CD14-positive monocyte (primary cell): ENCODE measurements at regions not wholly inside any gene's neighbourhood (a gene's known extent, or its start where the extent isn't known, plus 50 kb on each side); places are given as distances from the start of the nearest gene placed in this dataset.

Source experiments
- DNase-seq, 3 donors: peaks; one replicate each; pipeline ENCODE4 v3.0.0-alpha.2; 2011 to 2022
- H2AFZ ChIP-seq: 2 replicates; pipeline ENCODE4 v1.6.0; 2012; ENCODE audit warnings: mild to moderate bottlenecking, low read depth, low read length, inconsistent platforms; ENCODE audit not compliant: insufficient read depth, poor library complexity, severe bottlenecking
- H3K27ac ChIP-seq, 2 donors: 1 replicate in 1 of 2; 2 replicates in 1 of 2; pipeline ENCODE4 v1.5.1; 2012 to 2013; ENCODE audit warnings: low read length in 2 of 2, control low read depth in 1 of 2, inconsistent platforms in 1 of 2, low read depth in 1 of 2, mild to moderate bottlenecking in 1 of 2
- H3K27me3 ChIP-seq, 2 donors: one replicate each; pipeline versions ENCODE4 v1.6.0 to v1.6.1; 2011 to 2013; ENCODE audit warnings: low read length in 2 of 2; ENCODE audit not compliant: control insufficient read depth in 2 of 2, insufficient read depth in 2 of 2
- H3K36me3 ChIP-seq, 2 donors: replicated peaks in 1 of 2; 1 replicate in 1 of 2; 2 replicates in 1 of 2; pipeline versions ENCODE4 v1.5.1 to v1.6.1; 2012 to 2013; ENCODE audit warnings: low read length in 2 of 2, control low read depth in 1 of 2, inconsistent platforms in 1 of 2, mild to moderate bottlenecking in 1 of 2; ENCODE audit not compliant: insufficient read depth in 2 of 2, control insufficient read depth in 1 of 2
- H3K4me1 ChIP-seq, 2 donors: 1 replicate in 1 of 2; 2 replicates in 1 of 2; pipeline versions ENCODE4 v1.5.1 to v1.6.1; 2012 to 2013; ENCODE audit warnings: low read length in 2 of 2, control low read depth in 1 of 2, inconsistent platforms in 1 of 2, mild to moderate bottlenecking in 1 of 2, moderate library complexity in 1 of 2; ENCODE audit not compliant: insufficient read depth in 2 of 2, control insufficient read depth in 1 of 2
- H3K4me2 ChIP-seq: replicated peaks from 2 replicates; pipeline ENCODE3; 2012; ENCODE audit warnings: low read length, moderate library complexity, mild to moderate bottlenecking; ENCODE audit not compliant: poor library complexity, severe bottlenecking; ENCODE audit errors: extremely low read depth
- H3K4me3 ChIP-seq, 3 experiments: fragments of 200-600 bp in 1 of 3; sonication (generic) in 1 of 3; replicated peaks in 1 of 3; 1 replicate in 2 of 3; 2 replicates in 1 of 3; pipeline ENCODE4 v1.5.1; 2011 to 2013; ENCODE audit warnings: low read length in 3 of 3, mild to moderate bottlenecking in 3 of 3, control low read depth in 2 of 3, low read depth in 2 of 3, inconsistent platforms in 1 of 3, moderate library complexity in 1 of 3
- H3K79me2 ChIP-seq: 2 replicates; pipeline ENCODE4 v1.6.0; 2012; ENCODE audit warnings: mild to moderate bottlenecking, control low read depth, inconsistent platforms, low read length, moderate library complexity; ENCODE audit not compliant: insufficient read depth
- H3K9ac ChIP-seq: 2 replicates; pipeline ENCODE4 v1.6.0; 2017; ENCODE audit warnings: low read length, mild to moderate bottlenecking; ENCODE audit not compliant: insufficient read depth, poor library complexity, severe bottlenecking
- H3K9me3 ChIP-seq, 2 donors: replicated peaks in 1 of 2; 1 replicate in 1 of 2; 2 replicates in 1 of 2; pipeline versions ENCODE4 v1.5.1 to v1.6.1; 2012 to 2013; ENCODE audit warnings: low read length in 2 of 2, control low read depth in 1 of 2; ENCODE audit not compliant: control insufficient read depth in 1 of 2, insufficient read depth in 1 of 2
- H4K20me1 ChIP-seq: 2 replicates; pipeline ENCODE4 v1.6.0; 2012; ENCODE audit warnings: mild to moderate bottlenecking, low read length, control low read depth, moderate library complexity; ENCODE audit not compliant: insufficient read depth
- H3K27ac Mint-ChIP-seq, 7 donors: one replicate each; pipeline ENCODE4 v1.8.0; 2020; ENCODE audit warnings: mild to moderate bottlenecking in 7 of 7, mixed read lengths in 7 of 7, moderate library complexity in 6 of 7, inconsistent platforms in 2 of 7
- H3K27me3 Mint-ChIP-seq, 3 donors: one replicate each; pipeline ENCODE4 v1.8.0; 2021 to 2022; ENCODE audit warnings: low read depth in 3 of 3, mild to moderate bottlenecking in 3 of 3, mixed read lengths in 3 of 3, moderate library complexity in 3 of 3, inconsistent platforms in 1 of 3
- H3K36me3 Mint-ChIP-seq, 2 donors: one replicate each; pipeline ENCODE4 v1.8.0; 2020; ENCODE audit warnings: mixed read lengths in 2 of 2, inconsistent platforms in 1 of 2, mild to moderate bottlenecking in 1 of 2
- H3K4me1 Mint-ChIP-seq: one replicate; pipeline ENCODE4 v1.8.0; 2020; ENCODE audit warnings: mild to moderate bottlenecking, mixed read lengths
- H3K4me3 Mint-ChIP-seq, 2 donors: one replicate each; pipeline ENCODE4 v1.8.0; 2020; ENCODE audit warnings: mild to moderate bottlenecking in 2 of 2, mixed read lengths in 2 of 2, moderate library complexity in 1 of 2
- H3K9me3 Mint-ChIP-seq, 7 donors: one replicate each; pipeline ENCODE4 v1.8.0; 2020 to 2022; ENCODE audit warnings: mixed read lengths in 7 of 7, mild to moderate bottlenecking in 6 of 7, moderate library complexity in 6 of 7, inconsistent platforms in 2 of 7
- CTCF ChIP-seq: fragments of 200-600 bp; IDR thresholded peaks from one replicate; pipeline ENCODE4 v1.8.0; 2022; ENCODE audit warnings: antibody characterized with exemption, mild to moderate bottlenecking
- WGBS: methylation state at CpG from one replicate; pipeline ENCODE4 v1.1.5; 2013; ENCODE audit warnings: missing lambda C conversion rate; ENCODE audit not compliant: insufficient coverage; 5-methylcytosine and 5-hydroxymethylcytosine counted together
- intact Hi-C, 2 donors: fragments of 100-400 bp; cut with micrococcal nuclease; formaldehyde crosslinking; loops; one replicate each; pipeline versions ENCODE4 v1.15.0 to v1.15.1; 2023

- H3K27ac ChIP-seq = no peak overlapping the region
- no peaks in the 10 kb centered on the region for H3K4me1 Mint-ChIP-seq
- no peak for DNase-seq
- no peaks in the 10 kb centered on the region for H3K79me2 ChIP-seq
- no peak for TF ChIP-seq CTCF
- H3K4me1 ChIP-seq = no peaks in the 10 kb centered on the region
- H3K27me3 Mint-ChIP-seq = peaks cover 0 to 4% (median 2%) of the 10 kb centered on the region in 3 donors
- peaks cover 0 to 6% (median 0%) of the 10 kb centered on the region in 7 donors for H3K9me3 Mint-ChIP-seq
- H3K4me3 ChIP-seq = no peak overlapping the region
- no peaks in the 10 kb centered on the region for H4K20me1 ChIP-seq
- 96% methylated on average over 3 of the region's 3 CpGs for WGBS
- H3K27me3 ChIP-seq = no peaks in the 10 kb centered on the region
- no peak overlapping the region for H2AFZ ChIP-seq
- no peaks in the 10 kb centered on the region for H3K36me3 ChIP-seq
- H3K9ac ChIP-seq = no peak overlapping the region
- no peak overlapping the region for H3K4me2 ChIP-seq
- H3K27ac Mint-ChIP-seq = no peak overlapping the region
- intact Hi-C loops = no loop called here
- no peaks in the 10 kb centered on the region for H3K9me3 ChIP-seq
- H3K4me3 Mint-ChIP-seq = no peak overlapping the region
- no peaks in the 10 kb centered on the region for H3K36me3 Mint-ChIP-seq
These were observed 877.9 kb downstream of the KCNMA1 start for GRCh38 chr10:76759681-76760080.

- H4K20me1 ChIP-seq = no peaks in the 10 kb centered on the region
- Mint-ChIP-seq H3K4me1 (no peaks in the 10 kb centered on the region), H3K27me3 (no peaks in the 10 kb centered on the region), H3K4me3 (no peak overlapping the region), H3K36me3 (no peaks in the 10 kb centered on the region), H3K9me3 (peaks cover 0 to 3% (median 0%) of the 10 kb centered on the region in 7 donors), H3K27ac (no peak overlapping the region)
- no peaks in the 10 kb centered on the region for H3K9me3 ChIP-seq
- H2AFZ ChIP-seq = no peak overlapping the region
- TF ChIP-seq CTCF = no peak
- no peak for DNase-seq
- intact Hi-C loops = no loop called here
- H3K36me3 ChIP-seq = no peaks in the 10 kb centered on the region
- H3K4me2 ChIP-seq = no peak overlapping the region
- H3K27ac ChIP-seq = no peak overlapping the region
- no peaks in the 10 kb centered on the region for H3K27me3 ChIP-seq
- H3K9ac ChIP-seq = no peak overlapping the region
- H3K79me2 ChIP-seq = no peaks in the 10 kb centered on the region
- WGBS = no CpG with 5 or more reads among the region's 3 CpGs
- no peaks in the 10 kb centered on the region for H3K4me1 ChIP-seq
- no peak overlapping the region for H3K4me3 ChIP-seq
These were observed 894.4 kb downstream of the KCNMA1 start for GRCh38 chr10:76743169-76743568.
